GM19324 (cell line): ENCODE measurements at regions not wholly inside any gene's neighbourhood (a gene's known extent, or its start where the extent isn't known, plus 50 kb on each side); places are given as distances from the start of the nearest gene placed in this dataset.
"Not testable (repeated sequence)": the region's sequence is repeated elsewhere in the genome, so short reads cannot be mapped to it uniquely, and the experiment has no call there.

Source experiments
- ATAC-seq: cut with Tn5 transposase; IDR thresholded peaks from one replicate; pipeline ENCODE4 v1.9.1; 2021; ENCODE audit warnings: mild to moderate bottlenecking, moderate library complexity; ENCODE audit not compliant: unreplicated experiment, low FRiP score

DNA sequence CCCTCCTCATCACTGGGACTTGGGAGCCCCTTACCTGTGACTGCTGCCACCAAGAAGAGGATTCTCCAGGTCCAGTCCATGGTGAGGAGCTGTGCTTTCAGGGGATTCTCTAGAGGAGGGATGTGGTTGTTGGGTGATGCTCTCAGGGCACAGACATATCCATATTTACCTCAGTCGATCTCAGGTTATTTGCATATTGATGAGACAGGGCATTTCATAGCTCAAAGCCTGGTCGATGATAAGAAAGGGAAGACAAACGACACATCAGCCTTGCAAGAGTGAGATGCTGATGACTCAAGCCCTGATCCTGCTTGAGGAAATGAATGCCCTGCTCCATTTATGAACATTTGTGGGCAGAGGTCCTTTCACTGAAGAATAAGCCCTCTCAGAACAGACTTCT is 981.0 kb downstream of the TMEM121 start:
- ATAC-seq: no peak

DNA sequence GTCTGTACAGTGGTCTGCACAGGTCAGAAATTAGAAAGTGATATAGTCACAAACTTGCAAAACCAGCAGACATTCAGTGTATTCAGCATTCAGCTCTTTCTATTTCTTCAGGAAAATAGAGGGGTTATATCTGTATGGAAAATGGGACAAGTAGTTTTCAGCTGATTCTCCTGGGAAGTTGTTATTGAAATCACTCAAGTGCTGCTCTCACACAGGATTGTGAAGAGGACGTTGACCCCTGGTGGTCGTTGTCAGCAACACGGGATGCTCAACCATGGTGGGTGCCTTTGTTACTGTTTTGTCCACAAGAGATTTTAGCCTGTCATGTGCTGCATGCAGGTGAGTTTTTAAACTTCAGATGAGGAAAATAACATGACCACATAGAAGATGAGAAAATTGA is 981.8 kb downstream of the TMEM121 start:
- ATAC-seq: no peak

DNA sequence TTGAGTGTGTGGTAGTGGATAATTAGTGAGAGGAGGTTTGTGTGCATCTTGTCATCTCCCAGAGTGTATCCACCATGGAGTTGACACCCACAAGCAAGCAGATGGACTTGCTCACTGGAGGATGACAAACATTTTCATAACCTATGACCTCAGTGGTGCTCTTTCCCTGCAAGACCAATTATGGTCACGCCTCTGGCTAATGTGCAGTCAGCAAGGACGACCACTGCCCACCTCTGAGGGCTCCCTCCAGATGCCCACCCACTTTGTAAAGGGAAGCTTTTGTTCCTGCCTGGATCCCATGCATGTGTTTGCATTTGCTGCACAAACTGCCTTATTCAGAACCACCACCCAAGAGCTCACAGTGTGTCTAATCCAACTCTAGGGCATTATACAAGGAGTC is 982.8 kb downstream of the TMEM121 start:
- ATAC-seq: no peak

DNA sequence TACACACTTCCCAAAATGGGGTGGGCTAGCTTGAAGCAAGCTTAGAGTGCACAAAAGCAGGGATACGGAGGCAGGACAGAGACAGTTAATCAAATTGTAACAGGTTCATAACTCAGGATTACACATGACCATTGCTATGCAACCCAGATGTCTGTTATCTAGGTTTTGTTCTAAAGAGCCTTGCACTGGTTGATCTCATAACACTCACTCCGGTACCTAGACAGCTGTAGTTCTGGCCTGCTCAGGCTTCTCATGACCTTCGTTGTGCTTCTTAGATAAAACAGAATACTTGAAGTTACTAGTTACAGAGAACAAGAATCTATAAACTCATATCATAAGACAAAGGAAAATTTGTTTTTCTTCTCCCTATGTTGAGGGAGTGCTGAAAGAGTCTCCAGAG is 983.4 kb downstream of the TMEM121 start:
- no peak for ATAC-seq

DNA sequence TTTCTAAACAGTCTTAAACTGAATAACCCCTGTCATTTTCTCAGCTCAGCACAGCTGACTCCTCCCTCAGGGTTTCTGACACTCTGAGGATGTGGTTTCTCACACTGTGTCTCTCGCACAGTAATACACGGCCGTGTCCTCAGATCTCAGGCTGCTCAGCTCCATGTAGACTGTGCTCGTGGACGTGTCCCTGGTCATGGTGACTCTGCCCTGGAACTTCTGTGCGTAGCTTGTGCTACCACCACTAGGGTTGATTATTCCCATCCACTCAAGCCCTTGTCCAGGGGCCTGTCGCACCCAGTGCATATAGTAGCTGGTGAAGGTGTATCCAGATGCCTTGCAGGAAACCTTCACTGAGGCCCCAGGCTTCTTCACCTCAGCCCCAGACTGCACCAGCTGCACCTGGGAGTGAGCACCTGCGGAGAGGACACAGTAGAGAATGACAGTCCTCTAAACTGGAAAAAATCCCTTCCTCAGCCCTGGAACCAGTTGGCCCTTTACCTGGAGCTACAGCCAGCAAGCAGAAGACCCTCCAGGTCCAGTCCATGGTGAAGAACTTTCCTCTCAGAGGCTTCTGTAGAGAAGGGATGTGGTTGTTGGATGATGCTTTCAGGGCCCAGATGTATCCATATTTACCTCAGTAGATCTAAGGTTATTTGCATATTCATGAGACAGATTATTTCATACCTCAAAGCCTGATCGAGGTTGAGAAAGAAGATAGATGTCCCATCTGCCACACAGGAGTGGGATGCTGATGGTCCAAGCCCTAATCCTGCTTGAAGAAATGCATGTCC is 984.8 kb downstream of the TMEM121 start:
- ATAC-seq: no peak

DNA sequence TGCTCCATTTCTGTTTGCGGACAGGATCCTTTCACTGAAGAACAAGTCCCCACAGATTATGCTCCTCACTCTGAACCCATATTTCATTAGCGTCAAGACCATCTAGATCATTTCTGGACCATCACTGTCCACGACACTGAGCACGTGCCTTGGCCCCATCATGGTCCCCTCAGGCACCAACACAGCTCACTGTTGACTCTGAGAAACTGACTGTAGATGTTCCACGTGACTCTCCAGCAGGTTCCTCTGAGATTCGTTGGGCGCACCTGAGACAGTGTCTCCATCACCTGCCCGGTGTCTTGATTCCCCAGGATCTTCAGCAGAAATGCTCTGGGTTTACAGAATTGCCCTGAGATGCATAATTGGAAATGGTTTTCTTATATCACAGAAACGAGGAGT is 985.4 kb downstream of the TMEM121 start:
- ATAC-seq: no peak

DNA sequence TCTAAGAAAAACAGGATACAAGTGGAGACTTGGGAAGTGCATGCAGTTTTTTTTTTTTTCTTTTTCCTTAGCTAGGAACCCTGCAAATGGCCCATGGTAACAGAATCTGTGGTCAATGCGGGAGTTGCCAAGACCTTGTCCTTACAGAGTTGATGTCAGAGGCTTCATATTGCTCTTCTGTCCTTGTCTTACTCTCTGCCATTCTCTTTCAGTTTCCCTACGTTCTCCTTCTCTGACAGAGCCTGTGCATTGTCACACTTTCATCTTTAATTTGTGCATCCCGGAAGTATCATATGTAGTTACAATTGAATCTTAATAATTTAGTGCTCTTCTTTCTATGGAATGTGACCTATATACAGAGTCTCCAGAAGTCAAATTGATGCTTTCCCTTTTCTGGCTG is 986.9 kb downstream of the TMEM121 start:
- ATAC-seq: no peak

DNA sequence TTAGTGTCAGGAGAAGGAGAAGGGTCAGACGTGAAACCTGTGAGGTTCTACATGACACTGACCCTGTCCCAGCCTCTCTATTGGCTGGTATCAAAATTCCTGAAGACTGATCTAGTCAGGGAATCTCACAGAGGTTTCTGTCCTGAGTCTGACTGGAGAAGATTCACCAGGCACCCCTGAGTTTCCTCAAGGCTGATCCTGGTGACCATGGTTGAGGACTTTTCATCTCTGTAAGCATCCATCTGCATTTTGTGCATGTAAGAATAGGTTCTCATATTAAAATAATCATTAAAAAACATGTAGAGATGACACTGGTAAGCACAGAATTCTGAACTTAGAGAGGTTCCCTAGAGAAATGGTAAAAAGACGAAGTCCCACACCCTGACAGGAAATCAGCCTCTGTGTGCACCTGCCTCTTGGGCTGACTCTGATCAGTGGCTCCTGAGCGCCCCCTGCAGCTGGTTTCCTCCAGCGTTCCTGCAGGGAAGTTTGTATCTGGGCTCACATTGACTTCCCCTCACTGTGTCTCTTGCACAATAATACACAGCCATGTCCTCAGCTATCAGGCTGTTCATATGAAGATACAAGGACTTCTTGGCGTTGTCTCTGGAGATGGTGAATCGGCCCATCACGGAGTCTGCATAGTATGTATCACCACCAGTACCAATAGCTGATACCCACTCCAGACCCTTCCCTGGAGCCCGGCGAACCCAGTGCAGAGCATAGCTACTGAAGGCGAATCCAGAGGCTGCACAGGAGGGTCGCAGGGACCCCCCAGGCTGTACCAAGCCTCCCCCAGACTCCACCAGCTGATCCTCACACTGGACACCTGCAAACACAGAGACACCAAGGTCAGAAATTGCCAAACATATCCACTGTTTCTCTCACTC is 991.9 kb downstream of the TMEM121 start:
- ATAC-seq: no peak

DNA sequence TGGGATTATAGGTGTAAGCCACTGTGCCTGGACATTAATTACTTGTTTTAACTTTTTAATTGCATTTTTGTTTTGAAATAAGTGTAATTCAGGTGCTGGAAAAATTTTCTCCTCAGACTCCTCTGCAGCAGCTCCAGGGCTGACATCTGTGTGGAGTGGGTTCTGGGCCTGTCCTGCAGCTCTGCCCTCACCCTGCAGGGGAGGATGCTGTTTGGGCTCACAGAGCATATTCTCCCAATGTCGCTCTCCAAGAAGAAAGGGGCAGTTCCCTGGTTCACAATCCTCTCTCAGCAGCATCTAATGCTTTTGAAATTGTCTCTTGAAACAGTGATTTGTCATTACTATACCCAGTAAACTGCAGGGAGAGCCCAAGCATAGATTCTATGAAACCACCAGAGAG is 995.7 kb downstream of the TMEM121 start:
- ATAC-seq: not testable (repeated sequence)

DNA sequence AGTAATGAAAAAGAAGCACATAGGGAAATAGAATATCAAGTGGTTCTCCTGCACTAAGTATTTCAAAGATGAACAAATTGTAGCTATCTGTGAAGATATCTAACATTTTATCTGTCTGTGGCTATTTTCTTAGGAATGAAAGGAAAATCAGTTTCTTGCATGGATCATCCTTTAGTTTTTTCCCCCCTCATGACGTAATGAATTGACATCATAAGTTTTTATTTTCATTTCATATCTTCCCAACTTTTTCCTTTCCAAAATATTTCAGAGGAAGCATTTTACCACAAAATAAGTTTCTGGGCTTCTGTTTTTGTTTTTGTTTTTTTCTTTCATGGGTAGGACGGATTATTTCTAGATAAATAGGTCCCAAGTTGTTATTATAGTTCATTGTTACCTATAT is 996.6 kb downstream of the TMEM121 start:
- no peak for ATAC-seq

DNA sequence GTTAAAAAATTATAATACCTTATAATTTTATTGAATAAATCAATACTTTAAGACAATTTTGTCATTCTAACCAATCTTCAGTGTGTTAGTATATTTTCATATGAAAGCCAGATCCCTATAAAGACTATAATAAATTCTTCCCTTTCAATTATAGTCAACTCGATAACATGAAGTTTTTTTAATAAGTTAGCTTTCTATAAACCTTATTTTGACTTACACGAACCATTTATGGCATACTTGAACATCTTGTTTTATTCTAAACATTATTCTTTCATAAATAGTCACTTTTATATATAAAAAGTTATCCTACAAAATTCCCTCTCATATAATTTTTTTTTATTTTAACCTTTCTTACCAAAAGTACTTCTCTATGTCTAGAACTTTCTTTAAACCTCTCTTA is 1002.3 kb downstream of the TMEM121 start:
- no peak for ATAC-seq

DNA sequence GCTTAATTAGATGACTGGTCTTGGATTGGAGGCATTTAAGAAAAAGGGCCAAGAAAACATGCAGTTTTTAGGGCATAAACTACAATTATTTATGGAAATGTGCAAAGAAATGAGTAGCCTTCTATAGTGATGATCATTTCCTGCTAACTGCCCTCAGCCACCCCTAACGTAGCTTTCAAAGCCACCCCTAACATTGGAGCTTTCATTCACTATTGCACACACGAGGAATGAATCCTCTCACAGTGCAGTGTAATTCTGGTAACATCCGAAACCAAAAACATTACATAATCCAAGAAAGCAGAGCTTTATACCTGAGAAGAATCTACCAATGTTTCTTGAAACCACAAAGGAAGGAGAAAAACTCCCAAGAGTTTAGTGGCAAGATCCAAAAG is 1003.6 kb downstream of the TMEM121 start:
- no peak for ATAC-seq

DNA sequence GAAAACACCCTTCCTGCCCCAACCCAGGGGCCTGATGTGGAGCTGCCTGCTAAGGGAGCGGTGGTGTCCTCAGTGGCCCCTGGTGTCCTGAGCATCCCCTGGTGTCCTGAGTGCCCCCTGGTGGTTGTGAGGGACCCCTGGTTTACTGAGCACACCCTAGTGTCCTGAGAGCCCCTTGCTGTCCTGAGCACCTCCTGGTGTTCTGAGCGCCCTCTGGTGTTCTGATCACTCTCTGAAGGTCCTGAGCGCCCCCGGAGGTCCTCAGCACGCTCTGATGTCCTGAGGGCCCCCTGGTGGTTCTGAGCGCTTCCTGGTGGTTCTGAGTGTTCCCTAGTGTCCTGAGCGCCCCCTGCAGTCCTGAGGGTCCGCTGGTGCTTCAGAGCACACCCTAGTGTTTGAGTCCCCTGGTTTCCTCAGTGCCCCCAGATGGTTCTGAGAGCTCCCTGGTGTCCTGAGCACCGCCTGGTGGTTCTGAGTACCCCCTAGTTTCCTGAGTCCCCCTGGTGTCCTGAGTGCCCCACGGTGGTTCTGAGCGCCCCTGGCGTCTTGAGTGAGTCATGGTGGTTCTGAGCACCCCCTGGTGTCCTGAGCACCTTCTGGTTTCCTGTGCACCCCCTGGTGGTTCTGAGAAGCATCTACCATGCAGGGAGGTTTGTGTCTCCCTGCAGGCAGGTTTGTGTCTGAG is 1004.2 kb downstream of the TMEM121 start:
- ATAC-seq: peak; percentile 63

DNA sequence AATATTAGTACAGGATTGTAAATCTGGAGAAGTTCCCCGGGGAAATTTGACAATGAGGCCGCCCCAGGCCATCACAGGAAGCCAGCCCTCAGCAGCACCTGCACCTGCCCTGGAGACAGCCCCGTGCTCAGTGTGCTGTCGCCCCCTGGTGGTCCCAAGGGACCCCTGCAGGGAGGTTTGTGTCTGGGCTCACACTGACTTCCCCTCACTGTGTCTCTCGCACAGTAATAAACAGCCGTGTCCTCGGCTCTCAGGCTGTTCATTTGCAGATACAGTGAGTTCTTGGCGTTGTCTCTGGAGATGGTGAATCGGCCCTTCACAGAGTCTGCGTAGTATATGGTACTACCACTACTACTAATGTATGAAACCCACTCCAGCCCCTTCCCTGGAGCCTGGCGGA is 1011.2 kb downstream of the TMEM121 start:
- not testable (repeated sequence) for ATAC-seq

DNA sequence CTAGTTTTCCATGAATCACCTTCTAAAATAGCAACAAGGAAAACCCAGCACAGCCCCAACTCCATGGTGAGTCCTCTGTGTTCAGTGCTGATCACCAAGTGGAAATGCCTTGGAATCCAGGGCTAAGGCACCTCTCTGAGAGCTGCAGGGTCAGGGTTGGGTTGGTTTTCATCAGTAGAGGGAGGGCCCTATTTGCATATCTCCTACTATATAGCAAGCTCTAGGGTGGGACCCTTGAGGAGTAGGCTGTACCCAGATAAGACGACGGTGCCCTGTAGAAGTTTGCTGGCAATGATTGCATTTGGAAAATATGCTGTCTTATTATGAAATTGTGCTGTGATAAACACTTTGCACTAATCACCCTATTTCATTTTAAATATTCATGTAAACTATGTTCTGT is 1011.8 kb downstream of the TMEM121 start:
- ATAC-seq: no peak

DNA sequence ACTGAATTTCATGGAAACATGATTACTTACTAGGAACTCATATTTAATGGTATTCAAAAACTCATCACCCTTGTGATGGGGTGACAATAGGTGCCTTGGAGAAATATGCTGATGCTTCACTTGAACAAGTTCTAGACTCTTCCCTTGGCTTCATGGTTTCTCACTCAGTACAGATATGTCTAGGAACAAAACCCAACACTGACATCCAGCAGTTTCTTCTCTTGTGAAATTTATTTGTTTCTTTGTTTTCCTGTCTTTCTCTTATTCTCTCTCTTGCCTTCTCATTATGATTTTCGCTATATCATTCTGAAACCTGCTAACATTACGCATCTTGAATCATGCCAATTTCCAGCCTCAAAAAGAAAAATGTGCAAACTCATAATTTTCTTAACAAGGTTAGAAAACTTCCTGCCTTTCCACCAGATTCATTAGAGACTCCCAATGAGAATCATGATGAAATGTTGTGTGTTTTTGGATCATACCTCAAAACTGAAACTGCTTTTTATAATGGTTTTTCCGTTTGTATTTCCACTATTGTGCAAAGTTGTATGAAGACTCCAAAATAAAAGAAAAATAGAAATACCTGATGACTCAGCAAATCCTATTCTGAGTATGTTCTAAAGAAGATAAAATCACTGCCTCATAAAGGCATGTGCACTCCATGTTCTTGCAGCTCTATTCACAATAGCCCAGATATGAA is 1021.5 kb downstream of the TMEM121 start:
- no peak for ATAC-seq

DNA sequence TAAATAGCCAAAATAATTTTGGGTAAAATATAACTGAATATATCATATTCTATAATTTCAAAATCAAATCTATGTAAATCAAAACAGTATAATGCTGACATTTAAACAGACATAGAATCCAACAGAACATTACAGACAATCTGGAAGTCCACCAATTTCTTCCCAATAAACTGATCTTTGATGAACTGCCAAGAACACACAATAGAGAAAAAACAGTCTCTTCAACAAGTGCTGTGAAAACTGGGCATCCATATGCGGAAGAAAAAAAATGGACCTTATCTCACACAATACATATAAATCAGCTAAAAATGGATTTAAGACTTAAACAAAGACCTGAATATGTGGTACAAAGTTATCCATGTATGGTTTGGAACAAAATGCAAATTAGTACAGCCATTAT is 1022.7 kb downstream of the TMEM121 start:
- no peak for ATAC-seq

DNA sequence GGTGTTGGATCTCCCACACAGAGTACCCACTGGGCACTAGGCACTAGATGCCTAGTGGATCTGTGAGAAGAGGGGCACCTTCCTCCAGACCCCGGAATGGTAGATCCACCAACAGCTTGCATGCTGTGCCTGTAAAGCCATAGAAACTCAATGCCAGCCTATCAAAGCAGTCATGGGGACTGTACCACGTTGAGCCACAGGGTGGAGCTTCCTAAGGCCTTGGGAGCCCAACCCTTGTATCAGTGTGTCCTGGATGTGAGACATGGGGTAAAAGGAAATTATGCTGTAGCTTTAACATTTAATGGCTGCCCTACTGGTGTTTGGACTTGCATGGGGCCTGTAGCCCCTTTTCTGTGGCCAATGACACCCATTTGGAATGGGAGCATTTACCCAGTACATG is 1024.9 kb downstream of the TMEM121 start:
- ATAC-seq: no peak

DNA sequence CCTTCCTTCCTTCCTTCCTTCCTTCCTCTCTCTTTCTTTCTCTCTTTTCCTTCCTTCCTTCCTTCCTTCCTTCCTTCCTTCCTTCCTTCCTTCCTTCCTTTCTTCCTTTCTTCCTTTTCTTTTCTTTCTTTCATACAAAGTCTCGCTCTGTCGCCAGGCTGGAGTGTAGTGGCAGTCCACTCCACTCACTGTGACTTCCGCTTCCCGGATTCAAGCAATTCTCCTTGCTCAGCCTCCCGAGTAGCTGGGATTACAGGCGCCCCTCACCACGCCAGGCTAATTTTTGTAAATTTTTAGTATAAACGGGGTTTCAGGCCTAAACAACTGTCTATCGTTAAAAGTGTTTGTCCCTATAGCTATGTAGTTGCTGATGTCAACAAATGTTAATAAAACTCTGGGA is 1029.8 kb downstream of the TMEM121 start:
- ATAC-seq: not testable (repeated sequence)

DNA sequence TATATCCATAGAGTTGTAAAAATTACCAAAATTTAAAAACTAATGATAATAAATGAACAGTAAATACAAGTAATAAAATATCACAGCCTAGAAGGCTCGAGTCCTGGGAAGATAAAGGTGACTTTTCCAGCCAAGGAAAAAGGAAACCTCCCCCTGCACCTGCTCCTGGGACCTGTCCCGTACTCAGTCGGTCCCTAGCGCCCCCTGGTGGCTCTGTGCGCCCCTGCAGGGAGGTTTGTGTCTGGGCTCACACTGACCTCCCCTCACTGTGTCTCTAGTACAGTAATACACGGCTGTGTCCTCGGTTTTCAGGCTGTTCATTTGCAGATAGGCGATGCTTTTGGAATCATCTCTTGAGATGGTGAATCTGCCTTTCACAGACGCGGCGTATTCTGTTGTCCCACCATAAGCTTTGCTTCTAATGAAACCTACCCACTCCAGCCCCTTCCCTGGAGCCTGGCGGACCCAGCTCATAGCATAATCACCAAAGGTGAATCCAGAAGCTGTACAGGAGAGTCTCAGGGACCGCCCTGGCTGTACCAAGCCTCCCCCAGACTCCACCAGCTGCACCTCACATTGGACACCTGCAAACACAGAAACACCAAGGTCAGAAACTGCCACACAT is 1030.4 kb downstream of the TMEM121 start:
- ATAC-seq: no peak
